Mucosa of descending colon (tissue), 3 donors: ENCODE measurements at regions not wholly inside any gene's neighbourhood (a gene's known extent, or its start where the extent isn't known, plus 50 kb on each side); places are given as distances from the start of the nearest gene placed in this dataset.

Experiments used
- ATAC-seq: fragments of 200-7000 bp; cut with Tn5 transposase; one replicate; pipeline ENCODE4 v1.9.1; 2020; ENCODE audit warnings: mild to moderate bottlenecking, moderate library complexity
- DNase-seq, 3 donors: peaks; one replicate each; pipeline ENCODE4 v3.0.0-alpha.2; 2020
- H3K36me3 ChIP-seq: fragments of 200-600 bp; one replicate; pipeline ENCODE4 v1.8.0; 2021; ENCODE audit warnings: low read depth, mild to moderate bottlenecking
- H3K4me1 ChIP-seq: fragments of 200-600 bp; one replicate; pipeline ENCODE4 v1.8.0; 2021; ENCODE audit warnings: low read depth, mild to moderate bottlenecking
- H3K4me3 ChIP-seq: fragments of 200-600 bp; one replicate; pipeline ENCODE4 v1.8.0; 2021; ENCODE audit warnings: mild to moderate bottlenecking
- H3K9me3 ChIP-seq: fragments of 200-600 bp; one replicate; pipeline ENCODE4 v1.8.0; 2021; ENCODE audit warnings: mild to moderate bottlenecking
- intact Hi-C, 2 donors: fragments of 100-400 bp; cut with DNase I in 1 of 2; cut with micrococcal nuclease in 1 of 2; formaldehyde crosslinking; loops; one replicate each; pipeline versions ENCODE4 v1.11.0 to v1.11.1; 2022; cut with DNase I, micrococcal nuclease
- TF ChIP-seq, protein P1 (sequence below): fragments of 200-600 bp; IDR thresholded peaks from one replicate; pipeline ENCODE4 v1.8.0; 2022; ENCODE audit warnings: antibody characterized with exemption, mild to moderate bottlenecking
- donor health status: DM: no; HTN: no; CAD: no; lungs with moderate emphysema.
- donor health status: DM: no; HTN: no; CAD: no.
- donor health status: DM: no; HTN: yes; CAD: no.

DNA sequence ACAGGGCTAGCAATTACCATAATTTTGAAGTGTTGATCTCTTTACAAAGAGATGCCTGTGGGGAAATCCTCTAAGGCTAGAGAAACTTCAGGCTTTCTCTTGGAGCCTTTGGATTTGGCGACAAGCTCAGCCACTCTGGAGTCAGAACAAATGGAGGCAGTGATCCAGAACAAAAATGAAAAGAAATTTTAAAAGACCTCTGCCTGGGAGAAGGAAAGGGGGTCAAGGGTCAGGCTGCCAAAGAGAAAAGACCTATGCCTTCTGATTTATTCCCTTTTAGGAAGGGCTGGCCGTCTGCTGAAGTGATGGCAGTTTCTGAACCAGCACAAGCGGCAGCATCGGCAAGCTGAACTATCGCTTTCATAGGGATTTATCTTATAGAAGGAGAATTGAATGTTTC lies 140.8 kb upstream of the SFRP2 start:
- Histone ChIP-seq H3K4me3 (no peak overlapping the region), H3K4me1 (no peaks in the 10 kb centered on the region), H3K36me3 (no peaks in the 10 kb centered on the region), H3K9me3 (no peaks in the 10 kb centered on the region)
- intact Hi-C loops: no loop called here
- DNase-seq (no peak), ATAC-seq (no peak)
- TF ChIP-seq, protein P1, sequence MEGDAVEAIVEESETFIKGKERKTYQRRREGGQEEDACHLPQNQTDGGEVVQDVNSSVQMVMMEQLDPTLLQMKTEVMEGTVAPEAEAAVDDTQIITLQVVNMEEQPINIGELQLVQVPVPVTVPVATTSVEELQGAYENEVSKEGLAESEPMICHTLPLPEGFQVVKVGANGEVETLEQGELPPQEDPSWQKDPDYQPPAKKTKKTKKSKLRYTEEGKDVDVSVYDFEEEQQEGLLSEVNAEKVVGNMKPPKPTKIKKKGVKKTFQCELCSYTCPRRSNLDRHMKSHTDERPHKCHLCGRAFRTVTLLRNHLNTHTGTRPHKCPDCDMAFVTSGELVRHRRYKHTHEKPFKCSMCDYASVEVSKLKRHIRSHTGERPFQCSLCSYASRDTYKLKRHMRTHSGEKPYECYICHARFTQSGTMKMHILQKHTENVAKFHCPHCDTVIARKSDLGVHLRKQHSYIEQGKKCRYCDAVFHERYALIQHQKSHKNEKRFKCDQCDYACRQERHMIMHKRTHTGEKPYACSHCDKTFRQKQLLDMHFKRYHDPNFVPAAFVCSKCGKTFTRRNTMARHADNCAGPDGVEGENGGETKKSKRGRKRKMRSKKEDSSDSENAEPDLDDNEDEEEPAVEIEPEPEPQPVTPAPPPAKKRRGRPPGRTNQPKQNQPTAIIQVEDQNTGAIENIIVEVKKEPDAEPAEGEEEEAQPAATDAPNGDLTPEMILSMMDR: no peak

DNA sequence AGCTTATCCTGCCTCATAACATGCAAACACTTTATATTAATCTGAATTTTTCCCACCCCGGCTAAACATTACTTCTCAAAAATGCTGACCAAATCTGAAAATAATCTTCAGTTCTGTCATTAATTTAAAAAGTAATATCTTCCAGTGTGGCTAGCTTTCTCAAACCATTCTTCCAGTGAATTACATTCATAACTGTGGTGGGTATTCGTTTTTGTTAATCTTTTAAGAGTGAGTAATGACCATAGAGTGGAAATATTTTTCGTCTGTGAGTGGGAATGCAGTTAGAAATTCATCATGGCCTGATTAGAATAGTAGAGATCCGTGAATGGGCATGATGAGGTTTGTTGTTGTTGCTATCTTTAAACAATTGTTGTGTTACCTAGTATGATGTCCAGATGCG lies 138.6 kb upstream of the SFRP2 start:
- TF ChIP-seq, protein P1: no peak
- no peaks in the 10 kb centered on the region for H3K9me3 ChIP-seq
- intact Hi-C loops: no loop called here
- DNase-seq: no peak
- no peaks in the 10 kb centered on the region for H3K36me3 ChIP-seq
- ATAC-seq: no peak
- no peak overlapping the region for H3K4me3 ChIP-seq
- no peaks in the 10 kb centered on the region for H3K4me1 ChIP-seq

DNA sequence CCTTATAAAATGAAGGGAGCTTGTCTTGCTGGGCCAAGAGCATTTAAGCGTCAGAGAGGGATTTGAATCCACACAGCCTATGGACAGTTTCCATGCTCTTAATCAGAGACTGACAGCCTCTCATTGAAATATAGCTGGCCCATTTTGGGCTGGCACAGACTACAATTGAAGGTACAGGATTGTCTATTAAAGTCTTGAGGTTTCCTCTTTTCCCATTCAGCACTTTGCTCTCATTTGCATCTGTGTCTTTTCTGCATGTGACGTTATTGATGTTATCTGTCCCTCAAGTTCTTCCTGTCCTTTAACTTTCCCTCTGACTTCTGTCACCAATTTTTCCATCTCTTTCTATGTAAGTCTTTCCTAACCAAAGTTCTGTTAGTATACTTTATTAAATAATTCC lies 133.3 kb upstream of the SFRP2 start:
- ATAC-seq (no peak), DNase-seq (no peak)
- TF ChIP-seq, protein P1: no peak
- intact Hi-C loops: no loop called here
- H3K4me3 ChIP-seq: no peak overlapping the region
- H3K9me3 ChIP-seq: no peaks in the 10 kb centered on the region
- no peaks in the 10 kb centered on the region for H3K36me3 ChIP-seq
- H3K4me1 ChIP-seq: no peaks in the 10 kb centered on the region

DNA sequence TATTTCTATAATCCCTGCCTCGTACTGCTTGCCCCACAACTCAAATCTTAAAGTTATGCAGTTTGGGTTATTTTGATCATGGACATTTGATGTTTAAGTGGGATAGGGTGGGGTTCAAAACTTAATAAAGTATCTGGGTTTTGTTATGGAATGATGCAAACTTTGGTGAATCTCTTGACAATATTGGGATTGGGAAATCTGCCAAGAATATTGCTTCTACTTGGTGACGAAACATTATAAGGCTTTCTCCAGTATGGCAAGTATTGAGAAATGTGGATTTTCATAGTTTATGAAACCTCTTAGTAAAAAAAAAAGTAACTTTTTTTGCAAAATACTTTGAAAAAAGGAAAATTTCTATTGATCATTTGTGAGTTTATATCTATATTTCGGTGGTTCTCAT lies 130.8 kb upstream of the SFRP2 start:
- Histone ChIP-seq H3K4me3 (no peak overlapping the region), H3K36me3 (no peaks in the 10 kb centered on the region), H3K9me3 (no peaks in the 10 kb centered on the region), H3K4me1 (no peaks in the 10 kb centered on the region)
- intact Hi-C loops: no loop called here
- TF ChIP-seq, protein P1: no peak
- no peak for ATAC-seq
- no peak for DNase-seq

DNA sequence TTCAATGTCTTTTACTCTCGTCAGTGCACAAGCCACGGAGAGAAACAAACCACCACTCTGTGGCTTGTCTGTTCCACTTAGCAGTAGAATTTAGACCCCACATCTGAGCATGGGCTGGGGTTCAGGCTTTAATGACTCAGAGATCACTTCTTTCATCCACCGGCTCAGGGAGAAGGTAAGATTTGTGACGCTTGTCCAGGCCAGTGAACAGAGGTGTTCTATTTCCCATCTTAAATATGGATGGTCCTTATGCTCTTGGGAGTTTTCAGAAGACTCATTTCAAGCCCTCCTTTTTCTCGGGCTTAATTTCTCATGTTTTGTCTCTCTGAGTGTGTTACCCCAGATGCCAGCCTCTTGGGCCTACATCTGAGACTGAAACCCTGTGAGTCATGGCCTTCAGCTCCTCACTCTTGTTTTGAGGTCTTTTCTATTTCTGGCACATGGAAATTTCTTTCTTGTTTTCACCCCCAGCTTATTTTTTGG lies 127.4 kb upstream of the SFRP2 start:
- no peak for ATAC-seq
- no peak for DNase-seq
- Histone ChIP-seq H3K4me3 (no peak overlapping the region), H3K36me3 (no peaks in the 10 kb centered on the region), H3K4me1 (no peaks in the 10 kb centered on the region), H3K9me3 (no peaks in the 10 kb centered on the region)
- intact Hi-C loops: no loop called here
- TF ChIP-seq, protein P1: no peak

DNA sequence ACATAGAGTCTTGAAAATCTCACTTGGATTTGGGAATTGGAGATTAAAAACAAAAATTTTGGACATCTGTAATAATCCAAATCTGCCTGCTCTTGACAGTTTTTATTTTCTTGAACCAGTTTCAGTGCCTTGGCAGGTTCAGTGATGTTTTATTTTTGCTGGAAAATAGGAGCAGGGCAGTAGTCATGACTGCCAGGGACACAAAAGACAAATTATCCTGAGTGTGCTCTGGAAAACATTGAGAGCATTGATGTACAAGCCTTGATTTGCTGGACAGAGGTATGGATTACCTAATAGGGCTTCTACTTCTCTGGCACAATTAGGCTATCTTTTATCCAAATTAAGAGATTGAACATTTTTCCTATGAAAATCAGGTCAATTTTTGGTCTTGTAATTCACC lies 123.4 kb upstream of the SFRP2 start:
- Histone ChIP-seq H3K36me3 (no peaks in the 10 kb centered on the region), H3K4me3 (no peak overlapping the region), H3K4me1 (no peaks in the 10 kb centered on the region), H3K9me3 (no peaks in the 10 kb centered on the region)
- DNase-seq (no peak), ATAC-seq (no peak)
- intact Hi-C loops: no loop called here
- TF ChIP-seq, protein P1: no peak
